ENCODE measurements at regions not wholly inside any gene's neighbourhood (a gene's known extent, or its start where the extent isn't known, plus 50 kb on each side); places are given as distances from the start of the nearest gene placed in this dataset.
"Not testable (repeated sequence)": the region's sequence is repeated elsewhere in the genome, so short reads cannot be mapped to it uniquely, and the experiment has no call there.

DNA sequence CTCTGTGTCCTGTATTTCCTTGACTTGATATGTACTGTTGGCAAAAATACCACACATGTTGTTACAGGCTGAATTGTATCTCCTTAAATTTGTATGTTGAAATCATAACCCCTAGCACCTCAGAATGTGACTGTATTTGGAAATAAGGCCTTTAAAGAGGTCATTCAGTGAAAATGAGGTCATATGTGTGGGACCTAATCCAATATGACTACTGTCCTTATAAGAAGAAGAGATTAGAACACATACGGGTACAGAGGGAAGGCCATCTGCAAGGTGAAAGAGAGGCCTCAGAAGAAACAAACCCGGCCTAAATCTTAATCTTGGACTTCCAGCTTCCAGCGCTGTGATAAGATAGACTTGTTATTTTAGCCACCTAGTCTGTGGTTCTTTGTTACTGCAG, 202.5 kb downstream of the NUFIP1 start:
- TF ChIP-seq, protein P1, sequence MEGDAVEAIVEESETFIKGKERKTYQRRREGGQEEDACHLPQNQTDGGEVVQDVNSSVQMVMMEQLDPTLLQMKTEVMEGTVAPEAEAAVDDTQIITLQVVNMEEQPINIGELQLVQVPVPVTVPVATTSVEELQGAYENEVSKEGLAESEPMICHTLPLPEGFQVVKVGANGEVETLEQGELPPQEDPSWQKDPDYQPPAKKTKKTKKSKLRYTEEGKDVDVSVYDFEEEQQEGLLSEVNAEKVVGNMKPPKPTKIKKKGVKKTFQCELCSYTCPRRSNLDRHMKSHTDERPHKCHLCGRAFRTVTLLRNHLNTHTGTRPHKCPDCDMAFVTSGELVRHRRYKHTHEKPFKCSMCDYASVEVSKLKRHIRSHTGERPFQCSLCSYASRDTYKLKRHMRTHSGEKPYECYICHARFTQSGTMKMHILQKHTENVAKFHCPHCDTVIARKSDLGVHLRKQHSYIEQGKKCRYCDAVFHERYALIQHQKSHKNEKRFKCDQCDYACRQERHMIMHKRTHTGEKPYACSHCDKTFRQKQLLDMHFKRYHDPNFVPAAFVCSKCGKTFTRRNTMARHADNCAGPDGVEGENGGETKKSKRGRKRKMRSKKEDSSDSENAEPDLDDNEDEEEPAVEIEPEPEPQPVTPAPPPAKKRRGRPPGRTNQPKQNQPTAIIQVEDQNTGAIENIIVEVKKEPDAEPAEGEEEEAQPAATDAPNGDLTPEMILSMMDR (IDR thresholded peaks at IDR 0.05; ENCODE audit: insufficient read depth, low read depth, low read length, missing control alignments): no peak
- H3K4me3 ChIP-seq (ENCODE audit: low read depth, low read length): no peak overlapping the region
- no peak for DNase-seq (ENCODE audit: low read depth)

DNA sequence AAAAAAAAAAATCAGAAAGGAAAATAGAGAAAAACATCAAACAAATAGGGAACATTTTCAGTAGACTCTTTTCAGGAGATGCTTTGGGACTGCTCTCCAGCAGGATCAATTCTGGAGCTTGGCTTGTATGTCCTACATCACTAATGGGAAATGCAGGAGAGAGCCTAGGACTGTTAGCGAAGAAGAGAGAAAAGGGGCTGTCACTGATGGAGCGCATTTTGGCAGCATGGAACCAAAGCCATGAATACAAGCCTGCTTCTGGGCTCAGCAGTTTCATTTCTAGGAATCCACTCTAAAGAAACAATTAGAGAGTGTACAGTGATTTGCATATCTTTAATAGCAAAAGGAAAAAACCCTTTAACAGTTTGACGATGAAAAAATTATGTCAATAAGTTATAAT, 203.9 kb downstream of the NUFIP1 start:
- no peak overlapping the region for H3K4me3 ChIP-seq (ENCODE audit: low read depth, low read length)
- no peak for DNase-seq (ENCODE audit: low read depth)
- TF ChIP-seq, protein P1 (IDR thresholded peaks at IDR 0.05; ENCODE audit: insufficient read depth, low read depth, low read length, missing control alignments): no peak

DNA sequence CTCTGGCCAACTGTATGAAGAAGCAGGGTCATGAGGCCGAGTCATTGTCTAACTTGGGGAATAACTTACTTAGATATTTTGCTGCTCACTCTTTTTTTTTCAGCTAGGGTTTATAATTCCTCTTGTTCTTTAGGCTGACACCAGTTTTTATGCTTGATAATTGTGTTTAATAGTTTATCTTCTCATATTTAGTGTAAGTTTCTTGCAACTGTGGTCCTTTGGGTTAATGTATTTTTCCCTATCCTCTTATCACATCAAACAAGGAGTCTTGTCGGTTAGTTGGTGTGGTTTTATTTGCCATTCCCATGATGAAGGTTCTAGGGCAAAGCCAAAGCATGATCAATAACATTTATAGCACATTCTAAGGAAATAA, 204.6 kb downstream of the NUFIP1 start:
- TF ChIP-seq, protein P1 (IDR thresholded peaks at IDR 0.05; ENCODE audit: insufficient read depth, low read depth, low read length, missing control alignments): no peak
- no peak overlapping the region for H3K4me3 ChIP-seq (ENCODE audit: low read depth, low read length)
- no peak for DNase-seq (ENCODE audit: low read depth)

DNA sequence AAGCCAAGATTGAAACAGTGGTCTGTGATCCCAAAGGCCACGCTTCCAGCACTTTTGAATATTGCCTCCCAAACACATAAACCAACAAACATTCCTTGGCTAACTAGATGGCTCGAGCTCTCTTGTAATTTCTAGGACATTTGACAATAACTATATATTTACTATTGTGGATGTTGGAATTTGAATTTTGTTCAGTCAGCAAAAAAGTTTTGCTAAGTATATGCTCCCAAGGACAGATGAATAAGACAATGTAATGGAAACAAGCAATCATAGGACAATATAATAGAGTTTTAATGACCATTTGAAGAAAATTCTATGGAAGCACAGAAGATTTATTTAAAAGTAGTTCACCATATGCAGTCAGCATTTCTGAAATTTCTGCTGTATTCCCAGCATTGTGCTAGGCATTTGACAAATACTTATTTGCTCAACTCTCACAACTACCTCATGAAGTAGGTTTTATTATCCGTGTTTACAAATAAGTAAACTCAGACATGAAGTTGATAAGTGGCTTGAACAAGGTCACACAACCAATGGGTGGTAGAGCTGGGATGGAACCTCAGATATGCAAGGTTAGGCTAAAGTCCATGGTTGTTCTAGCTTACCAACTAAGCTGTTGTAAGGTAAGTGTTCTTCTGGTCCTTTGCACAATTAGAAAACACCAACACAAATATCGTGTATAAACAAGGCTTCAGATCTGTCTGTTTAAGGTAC, 205.1 kb downstream of the NUFIP1 start:
- TF ChIP-seq, protein P1 (IDR thresholded peaks at IDR 0.05; ENCODE audit: insufficient read depth, low read depth, low read length, missing control alignments): no peak
- DNase-seq (ENCODE audit: low read depth): no peak
- no peak overlapping the region for H3K4me3 ChIP-seq (ENCODE audit: low read depth, low read length)

DNA sequence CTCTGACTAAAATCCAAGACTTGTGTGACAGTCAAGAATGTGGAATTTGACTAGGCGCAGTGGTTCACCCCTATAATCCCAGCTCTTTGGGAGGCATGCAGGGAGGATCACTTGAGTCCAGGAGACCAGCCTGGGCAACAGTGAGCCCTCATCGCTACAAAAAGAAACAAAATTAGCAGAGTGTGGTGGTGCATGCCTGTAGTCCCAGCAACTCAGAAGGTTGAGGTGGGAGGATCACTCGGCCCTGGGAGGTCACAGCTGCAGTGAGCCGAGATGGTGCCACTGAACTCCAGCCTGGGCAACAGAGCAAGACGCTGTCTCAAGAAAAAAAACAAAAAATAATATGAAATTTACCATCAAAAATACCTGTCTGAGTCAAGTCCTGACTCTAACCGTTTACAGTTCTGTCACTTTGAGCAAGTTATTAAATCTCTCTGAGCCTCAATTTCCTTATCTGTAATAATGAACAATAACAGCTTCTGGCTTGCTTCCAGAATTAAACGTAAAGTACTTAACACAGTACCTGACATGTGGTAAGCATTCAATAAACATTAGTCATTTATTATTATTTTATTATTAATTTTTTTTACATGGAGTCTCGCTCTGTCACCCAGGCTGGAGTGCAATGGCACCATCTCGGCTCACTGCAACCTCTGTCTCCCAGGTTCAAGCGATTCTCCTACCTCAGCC, 204.6 kb upstream of the TSC22D1 start:
- H3K4me3 ChIP-seq (ENCODE audit: low read depth, low read length): no peak overlapping the region
- DNase-seq (ENCODE audit: low read depth): no peak
- TF ChIP-seq, protein P1 (IDR thresholded peaks at IDR 0.05; ENCODE audit: insufficient read depth, low read depth, low read length, missing control alignments): no peak

DNA sequence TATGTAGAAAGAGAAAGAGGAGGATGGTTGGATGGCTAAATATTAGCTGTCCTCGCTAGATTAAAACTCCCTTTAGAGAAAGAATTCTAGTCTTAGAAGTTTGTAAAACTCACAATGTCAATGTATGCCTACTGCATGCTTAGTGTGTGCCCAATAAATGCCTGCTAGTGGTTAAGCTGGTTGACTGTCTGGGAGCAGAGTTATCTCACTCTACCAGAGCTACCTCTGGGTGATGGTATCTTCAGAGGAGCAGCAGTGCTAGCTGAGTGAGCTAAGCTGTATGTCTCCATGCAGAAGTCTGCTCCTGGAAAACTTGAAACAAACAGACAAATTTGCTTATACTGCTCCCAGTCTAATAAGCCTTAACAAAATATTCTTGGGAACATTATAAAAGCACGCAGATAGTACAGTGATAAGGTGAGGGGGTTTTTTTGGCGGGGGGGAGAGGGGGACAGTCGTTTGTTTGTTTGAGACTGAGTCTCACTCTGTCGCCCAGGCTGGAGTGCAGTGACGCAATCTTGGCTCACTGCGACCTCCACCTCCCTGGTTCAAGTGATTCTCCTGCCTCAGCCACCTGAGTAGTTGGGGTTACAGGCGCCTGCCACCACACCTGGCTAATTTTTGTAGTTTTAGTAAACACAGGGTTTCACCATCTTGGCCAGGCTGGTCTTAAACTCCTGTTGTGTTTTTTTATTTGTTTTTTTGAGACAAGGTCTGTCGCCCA, 202.8 kb upstream of the TSC22D1 start:
- TF ChIP-seq, protein P1 (IDR thresholded peaks at IDR 0.05; ENCODE audit: insufficient read depth, low read depth, low read length, missing control alignments): no peak

DNA sequence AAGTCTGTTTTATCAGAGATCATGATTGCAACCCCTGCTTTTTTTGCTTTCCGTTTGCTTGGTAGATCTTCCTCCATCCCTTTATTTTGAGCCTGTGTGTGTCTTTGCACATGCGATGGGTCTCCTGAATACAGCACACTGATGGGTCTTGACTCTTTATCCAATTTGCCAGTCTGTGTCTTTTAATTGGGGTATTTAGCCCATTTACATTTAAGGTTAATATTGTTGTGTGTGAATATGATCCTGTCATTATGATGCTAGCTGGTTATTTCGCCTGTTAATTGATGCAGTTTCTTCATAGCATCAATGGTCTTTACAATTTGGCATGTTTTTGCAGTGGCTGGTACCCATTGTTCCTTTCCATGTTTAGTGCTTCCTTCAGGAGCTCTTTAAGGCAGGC, 199.2 kb upstream of the TSC22D1 start:
- DNase-seq (ENCODE audit: low read depth); H3K4me3 ChIP-seq (ENCODE audit: low read depth, low read length): not testable (repeated sequence)

More for the DNA sequence above, 202.8 kb upstream of the TSC22D1 start:
- DNase-seq (ENCODE audit: low read depth): no peak
- no peak overlapping the region for H3K4me3 ChIP-seq (ENCODE audit: low read depth, low read length)
